ENCODE measurements at regions not wholly inside any gene's neighbourhood (a gene's known extent, or its start where the extent isn't known, plus 50 kb on each side); places are given as distances from the start of the nearest gene placed in this dataset.
"Not testable (repeated sequence)": the region's sequence is repeated elsewhere in the genome, so short reads cannot be mapped to it uniquely, and the experiment has no call there.

DNA sequence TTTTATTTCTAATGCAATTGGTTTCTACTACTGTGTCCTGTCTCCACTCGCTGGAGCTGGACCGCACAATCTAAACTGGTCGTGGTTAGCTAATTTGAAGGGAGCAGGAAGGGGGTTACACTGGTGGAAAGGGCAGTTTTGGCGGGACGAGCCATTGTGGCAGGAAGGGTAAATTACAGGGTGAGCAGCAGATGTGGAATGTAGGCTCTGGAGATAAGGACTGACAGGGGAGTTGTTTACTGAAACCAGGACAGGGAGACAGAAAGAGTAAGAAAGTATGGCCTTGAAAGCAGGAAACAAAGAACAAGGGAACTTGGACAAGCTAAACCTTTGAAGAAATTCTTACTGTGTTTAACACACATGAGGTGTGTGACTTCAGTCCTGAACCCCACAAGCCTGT lies 147.8 kb downstream of the ATXN7L3B start:
- DNase-seq (ENCODE audit: low spot score), result no peak

DNA sequence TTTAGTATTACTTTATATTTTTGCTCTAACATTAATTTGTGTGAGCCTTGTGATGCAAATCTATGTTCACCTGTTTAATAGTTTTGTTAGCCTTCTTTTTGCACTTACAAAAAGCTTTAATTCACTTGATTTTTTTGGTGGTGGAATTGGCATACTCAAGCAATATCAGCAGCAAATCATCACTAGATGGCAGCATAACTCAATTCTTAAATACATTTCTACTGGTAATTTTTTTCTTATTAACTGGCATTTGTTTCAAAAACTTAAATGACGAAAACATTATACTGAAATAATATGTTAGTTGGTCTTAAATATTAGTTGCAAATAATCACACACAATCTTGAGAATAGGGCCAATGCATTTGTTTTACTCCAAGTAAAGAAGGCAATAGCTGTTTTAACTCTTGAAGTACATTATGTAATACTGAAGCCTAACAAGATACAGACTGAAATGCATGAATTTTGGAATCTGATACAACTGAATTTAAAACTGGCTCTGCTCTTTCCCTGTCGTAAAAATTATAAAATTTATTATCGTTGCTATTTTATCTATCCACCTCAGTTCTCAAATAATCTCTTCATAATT lies 151.5 kb downstream of the ATXN7L3B start:
- peak; percentile 14 for DNase-seq (ENCODE audit: low spot score)

DNA sequence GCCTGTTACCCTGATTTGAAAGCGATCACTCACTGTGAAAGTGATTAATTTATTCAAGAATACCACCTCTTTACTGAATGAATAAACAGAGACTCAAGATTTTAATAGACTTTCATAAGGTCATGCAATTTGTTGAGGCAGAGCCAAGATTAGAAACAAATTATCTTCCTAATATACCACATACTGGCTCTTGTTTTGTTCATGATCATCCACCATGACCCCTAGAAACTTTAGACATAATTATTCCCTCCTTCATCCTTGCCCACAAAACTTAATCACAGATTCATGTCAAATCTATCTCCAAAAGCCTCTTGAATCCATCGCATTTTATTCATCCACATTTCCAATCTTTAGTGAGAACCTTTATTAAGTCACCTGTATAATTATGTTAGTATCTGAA lies 152.3 kb downstream of the ATXN7L3B start:
- no peak for DNase-seq (ENCODE audit: low spot score)

DNA sequence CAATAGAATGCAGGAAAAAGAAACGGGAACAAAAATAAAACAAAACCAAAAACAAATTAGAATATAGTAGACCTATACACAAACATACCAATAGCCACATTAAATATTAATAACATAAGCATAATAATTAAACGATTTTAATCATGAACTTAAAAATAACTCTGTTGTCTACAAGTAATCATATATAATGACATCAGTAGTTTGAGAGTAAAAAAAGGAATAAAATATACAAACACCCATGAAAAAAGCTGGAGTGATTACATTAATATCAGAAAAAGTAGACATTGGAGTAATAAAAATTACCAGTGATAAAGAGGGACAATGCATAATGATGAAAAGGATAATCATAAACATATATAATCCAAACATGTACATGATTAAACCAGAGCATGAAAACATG lies 181.8 kb downstream of the ATXN7L3B start:
- DNase-seq (ENCODE audit: low spot score), result no peak

DNA sequence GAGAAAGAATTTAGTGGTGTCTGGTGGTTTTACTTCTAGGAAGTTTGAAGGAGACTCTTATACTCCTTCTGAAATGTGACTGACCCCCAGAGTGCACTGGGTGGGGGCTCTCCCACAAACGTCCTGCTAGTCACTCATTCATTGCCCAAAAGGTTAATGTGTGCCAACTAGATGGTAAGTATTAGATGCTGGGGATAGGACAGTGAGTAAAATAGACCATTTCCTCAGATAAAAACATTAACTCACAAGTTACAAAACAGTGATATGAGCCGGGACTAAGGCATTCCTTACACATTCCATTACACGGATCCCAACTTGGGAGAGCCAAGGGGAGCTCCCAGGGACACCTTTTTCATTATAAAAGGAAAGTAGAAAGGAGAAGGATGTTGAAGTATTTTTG lies 185.1 kb downstream of the ATXN7L3B start:
- no peak for DNase-seq (ENCODE audit: low spot score)

DNA sequence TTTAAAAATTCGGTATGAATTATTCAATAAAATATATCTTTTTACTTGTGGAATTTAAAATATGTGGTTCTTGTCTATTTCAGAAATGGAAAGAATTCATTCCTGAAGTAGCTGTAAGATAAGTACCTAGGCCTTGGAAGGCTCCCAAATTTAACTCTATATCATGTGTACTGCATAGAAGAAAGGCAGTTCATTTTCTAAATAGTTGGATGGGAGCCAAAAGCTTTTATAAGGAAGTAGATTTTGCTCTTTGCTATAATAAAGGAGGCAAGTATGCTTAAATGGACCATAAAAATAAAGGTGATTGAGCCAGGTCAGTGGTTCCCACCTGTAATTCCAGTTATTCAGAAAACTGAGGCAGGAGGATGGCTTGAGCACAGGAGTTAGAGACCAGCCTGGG lies 187.5 kb downstream of the ATXN7L3B start:
- DNase-seq (ENCODE audit: low spot score), result no peak

DNA sequence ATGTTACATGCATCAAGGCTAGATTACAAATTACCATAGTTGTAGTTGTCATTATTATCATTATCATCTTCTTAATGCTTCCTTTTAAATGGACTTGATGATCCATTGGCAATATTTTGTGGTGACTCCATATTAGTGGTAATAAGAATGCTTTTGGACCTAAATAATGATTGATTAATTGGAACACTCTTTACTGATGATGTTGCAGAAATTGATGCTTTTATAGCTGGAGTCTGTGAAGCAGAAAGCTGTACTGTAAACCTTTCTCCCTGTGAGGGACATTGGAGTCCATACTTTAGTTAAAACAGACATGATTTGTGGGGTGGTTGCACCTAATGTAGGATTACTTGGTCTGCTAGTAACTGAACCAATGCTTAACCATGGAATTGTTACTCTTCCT lies 190.4 kb downstream of the ATXN7L3B start:
- no peak for DNase-seq (ENCODE audit: low spot score)

DNA sequence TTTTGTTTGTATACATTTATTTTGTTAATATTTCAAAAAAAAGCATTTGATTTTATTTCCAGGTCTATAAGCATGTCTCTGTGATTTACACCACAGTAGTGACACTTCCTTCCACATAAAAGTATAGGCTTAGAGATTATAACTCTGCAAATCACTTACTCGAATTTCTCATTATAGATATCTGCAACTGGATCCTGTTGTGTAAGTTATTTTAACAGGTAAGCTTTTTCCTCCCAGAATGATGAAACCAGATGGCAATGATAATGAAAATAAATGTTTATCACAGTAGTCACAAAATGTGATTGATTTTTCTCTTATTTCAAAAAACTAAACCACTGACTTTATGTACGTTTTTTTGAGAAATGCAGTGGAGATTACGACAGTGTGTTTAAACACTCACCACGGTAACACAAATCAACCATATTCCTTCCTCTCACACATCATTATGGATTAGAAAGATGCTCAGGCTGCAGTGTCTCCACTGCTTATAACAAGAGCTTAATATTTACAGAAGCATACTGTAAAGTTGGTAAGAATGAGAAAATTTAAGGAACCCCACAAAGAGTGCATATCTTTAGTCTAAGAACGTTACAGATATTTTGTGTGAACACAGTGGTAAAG lies 194.6 kb downstream of the ATXN7L3B start:
- DNase-seq (ENCODE audit: low spot score), result no peak

DNA sequence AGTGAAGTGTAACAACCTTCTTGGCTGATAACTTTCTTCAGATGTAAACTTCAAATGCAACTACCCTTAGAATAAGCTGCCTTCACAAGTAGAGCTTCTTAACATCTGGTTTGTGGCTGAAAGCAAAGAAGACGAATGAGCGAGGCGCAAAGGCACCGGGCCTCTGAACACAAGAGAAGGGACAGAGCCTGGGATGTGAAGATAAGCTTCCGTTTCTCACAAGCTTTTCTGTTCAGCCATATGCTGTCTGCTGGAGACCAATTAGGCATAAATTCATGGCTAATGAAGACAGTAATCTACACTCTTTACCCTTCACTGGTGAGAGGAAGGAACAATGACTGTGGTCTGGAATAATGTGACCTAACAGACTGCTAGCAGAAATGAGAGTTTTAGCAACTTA lies 195.2 kb downstream of the ATXN7L3B start:
- DNase-seq (ENCODE audit: low spot score), result no peak

DNA sequence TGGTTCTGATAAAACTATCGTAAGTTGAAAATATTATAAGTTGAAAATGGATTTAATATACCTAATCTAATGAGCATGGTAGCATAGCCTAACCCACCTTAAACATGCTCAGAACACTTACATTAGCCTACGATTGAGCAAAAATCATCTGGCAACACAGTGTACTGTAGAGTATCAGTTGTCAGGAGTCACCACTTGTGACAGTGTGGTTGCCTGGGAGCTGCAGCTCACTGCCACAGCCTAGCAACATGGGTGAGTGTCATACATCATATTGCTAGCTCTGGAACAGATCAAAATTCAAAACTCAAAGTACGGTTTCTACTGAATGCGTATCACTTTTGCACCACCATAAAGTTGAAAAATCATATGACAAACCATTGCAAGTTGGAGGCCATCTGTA lies 203.5 kb downstream of the ATXN7L3B start:
- DNase-seq (ENCODE audit: low spot score), result no peak

DNA sequence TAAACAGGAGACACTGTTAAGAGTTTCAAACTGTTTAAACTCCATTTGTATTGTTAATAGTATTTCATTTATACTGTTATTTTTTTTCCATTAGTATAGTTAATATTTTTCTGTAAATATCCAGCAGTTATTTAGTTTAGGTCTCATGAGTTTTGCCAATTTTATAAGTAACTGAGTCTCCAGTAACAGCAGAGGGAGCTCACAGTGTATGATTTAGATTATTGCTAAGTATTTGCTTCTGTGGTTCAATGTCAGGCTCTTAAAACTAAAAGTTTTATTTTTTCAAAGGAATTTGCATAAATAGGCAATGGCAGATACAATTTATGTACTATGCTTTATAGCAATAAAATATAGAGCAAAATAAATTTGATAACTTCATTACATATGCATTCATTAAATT lies 209.7 kb downstream of the ATXN7L3B start:
- no peak for DNase-seq (ENCODE audit: low spot score)

DNA sequence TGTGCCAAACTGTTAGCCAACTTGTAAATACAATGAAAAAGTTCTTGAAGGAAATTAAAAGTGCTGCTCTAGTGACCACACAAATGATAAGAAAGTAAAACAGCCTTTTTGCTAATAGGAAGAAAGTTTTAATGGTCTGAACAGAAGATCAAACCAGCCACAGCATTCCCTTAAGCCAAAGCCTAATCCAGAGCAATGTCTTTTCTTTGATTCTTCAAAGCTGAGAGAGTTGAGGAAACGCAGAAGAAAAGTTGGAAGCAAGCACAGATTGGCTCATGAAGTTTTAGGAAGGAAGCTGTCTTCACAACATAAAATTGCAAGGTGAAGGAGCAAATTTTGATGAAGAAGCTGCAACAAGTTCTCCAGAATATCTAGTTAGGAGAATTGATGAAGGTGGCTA lies 213.8 kb downstream of the ATXN7L3B start:
- DNase-seq (ENCODE audit: low spot score), result no peak

DNA sequence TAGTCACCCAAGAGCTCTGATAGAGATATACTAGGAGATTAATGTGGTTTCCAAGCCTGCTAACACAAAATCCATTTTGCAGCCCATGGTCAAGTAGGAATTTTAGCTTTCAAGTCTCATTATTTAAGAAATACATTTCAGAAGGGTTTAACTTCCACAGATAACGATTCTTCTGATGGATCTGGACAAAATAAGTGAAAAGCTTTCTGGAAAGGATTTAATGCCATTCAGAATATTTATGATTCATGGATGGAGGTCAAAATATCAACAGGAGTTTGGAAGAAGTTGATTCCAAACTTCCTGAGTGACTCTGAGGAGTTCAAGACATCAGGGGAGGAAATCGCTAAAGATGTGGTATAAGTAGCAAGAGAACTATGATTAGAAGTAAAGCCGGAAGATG lies 214.6 kb downstream of the ATXN7L3B start:
- no peak for DNase-seq (ENCODE audit: low spot score)

DNA sequence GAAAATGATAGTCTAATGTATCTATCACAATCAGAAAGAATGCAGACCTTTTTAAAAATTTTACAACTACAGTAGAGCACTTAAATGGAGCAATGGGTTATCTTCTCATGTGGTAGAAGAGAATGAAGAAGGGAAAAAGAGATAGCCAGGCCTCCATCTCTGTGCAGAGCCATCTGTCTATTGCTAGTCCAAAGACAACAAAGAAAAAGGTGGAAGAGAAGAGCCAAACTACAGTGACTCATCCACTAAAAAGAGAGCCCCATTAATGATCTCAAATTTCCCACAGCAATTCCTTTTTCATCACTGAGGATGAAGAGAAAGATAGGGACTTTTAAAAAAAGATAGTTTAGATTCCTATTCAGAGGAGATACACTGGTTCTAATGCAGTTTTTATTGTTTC lies 232.9 kb downstream of the ATXN7L3B start:
- DNase-seq (ENCODE audit: low spot score), result no peak

DNA sequence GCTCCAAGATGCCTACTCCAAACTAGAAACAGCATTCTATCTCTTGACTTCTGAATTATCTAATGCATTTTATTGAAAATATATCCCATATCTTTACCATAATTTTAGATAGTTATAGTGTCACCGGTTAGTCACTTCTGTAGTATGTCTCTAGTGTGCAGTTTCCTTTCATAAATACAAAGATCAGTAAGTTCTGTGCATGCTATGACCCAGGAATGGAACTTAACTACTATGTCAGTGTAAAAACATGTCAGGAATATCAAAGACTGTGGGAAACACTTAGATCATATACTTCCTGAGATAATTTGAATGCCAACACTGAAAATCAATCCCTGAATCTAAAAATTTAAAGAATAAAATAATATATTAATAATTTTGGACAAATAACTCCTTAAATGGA lies 237.6 kb downstream of the ATXN7L3B start:
- no peak for DNase-seq (ENCODE audit: low spot score)

DNA sequence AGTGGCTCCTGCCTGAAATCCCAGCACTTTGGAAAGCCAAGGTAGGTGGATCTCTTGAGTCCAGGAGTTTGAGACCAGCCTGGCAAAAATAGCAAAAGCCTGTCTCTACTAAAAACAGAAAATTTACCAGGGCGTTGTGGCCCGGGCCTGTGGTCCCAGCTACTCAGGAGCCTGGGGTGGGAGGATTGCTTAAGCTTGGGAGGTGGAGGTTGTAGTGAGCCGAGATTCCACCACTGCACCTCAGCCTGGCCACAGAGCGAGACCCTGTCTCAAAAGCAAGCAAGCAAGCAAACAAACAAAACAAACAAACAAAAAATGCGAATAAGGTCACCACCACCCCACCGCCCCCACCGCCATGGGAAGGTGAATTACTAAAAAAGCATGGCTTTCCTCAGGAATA lies 238.7 kb downstream of the ATXN7L3B start:
- DNase-seq (ENCODE audit: low spot score), result no peak

DNA sequence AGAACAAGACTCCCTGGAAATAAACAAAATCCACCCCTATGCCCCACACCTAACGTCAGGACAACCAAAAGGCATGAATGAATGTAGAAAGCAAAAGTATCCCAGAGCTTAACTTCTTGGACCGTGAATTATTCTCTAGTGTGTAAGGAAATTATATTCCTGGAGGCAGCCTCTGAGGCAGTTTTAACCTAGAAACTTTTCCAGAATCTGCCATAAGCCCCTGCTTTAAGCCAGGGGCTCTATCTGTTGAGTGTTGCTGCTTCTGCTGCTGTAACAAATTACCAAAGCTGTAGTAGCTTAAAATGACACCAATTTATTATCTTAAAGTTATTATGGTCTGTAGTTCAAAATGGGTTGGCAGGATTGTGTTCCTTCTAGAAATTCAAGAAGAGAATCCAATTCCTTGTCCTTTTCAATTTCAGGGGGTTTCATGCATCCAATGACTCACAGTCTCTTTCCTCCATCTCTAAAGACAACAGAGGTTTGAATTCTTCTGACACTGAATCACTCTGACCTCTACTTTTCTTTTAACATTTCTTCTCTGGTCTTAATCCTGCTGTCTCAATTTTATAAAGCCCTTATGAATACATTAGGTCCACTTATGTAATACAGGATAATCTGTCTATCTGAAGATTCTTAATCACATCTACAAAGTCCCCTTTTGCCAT lies 242.7 kb downstream of the ATXN7L3B start:
- no peak for DNase-seq (ENCODE audit: low spot score)

DNA sequence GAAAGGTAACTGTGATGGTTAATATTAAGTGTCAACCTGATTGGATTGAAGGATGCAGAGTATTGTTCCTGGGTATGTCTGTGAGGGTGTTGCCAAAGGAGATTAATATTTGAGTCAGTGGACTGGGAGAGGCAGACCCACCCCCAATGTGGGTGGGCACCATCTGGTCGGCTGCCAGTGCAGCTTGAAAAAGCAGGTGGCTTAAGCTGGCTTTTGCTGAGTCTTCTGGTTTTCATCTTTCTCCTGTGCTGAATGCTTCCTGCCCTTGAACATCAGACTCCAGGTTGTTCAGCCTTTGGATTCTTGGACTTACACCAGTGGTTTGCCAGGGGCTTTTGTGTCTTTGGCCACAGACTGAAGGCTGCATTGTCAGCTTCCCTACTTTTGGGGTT lies 243.2 kb downstream of the ATXN7L3B start:
- not testable (repeated sequence) for DNase-seq (ENCODE audit: low spot score)

DNA sequence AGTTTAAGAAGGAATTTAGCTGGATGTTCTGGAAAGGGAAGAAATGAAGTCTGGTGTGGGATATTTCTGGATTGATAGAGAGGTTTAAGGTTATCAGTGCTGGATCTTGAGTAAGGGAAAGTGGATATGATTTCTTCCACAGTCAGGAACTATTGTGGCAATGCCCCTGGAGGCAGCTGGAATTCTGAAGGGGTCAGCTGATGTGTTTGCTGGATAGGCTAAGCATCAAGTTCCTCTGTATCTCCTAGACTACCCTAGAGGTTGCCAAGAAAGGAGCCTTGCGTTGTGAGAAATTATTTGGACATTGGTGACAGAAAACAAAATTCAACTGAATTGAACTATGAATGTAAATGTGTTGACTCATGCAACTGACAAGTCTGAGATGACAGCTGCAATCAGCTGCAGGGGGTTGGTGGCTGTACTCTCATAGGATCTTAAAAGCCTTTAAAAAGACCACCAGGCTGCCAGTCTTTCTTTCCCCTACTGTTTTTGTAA lies 244.4 kb downstream of the ATXN7L3B start:
- DNase-seq (ENCODE audit: low spot score), result no peak

DNA sequence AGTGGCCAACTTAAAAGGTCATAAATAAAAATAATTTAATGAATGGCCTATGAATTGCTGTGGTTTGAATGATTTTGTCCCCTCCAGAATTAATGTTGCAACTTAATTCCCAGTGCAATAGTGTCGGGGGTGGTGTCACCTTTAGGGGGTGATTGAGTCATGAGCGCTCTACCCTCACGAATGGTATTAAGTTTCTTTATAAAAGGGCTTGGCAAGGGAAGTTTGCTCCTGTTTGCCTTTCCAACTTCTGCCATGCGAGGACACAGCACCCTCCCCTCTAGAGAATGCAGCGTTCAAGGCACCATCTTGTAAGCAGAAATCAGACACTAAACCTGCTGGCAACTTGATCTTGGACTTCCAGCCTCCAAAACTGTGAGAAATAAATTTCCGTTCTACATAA lies 253.3 kb downstream of the ATXN7L3B start:
- DNase-seq (ENCODE audit: low spot score), result no peak

DNA sequence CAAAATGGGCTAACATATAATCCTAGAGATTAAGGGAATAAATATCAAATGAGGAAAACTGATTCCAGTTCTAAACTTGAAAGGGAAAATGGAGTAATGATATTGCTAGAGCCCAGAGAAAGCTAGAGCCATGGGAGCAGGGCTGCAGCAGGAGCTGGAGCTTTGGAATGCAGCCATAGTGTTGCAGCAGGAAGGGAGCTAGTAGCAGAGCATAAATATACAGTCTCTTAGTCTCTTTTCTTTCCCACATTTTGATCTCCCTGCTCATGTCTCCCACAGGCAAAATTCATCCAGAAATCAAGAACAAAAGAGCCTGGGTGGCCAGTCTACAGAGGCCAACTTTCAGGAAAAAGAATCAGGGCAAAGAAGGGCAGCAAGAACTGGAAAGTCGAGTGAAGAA lies 253.7 kb downstream of the ATXN7L3B start:
- DNase-seq (ENCODE audit: low spot score), result no peak

DNA sequence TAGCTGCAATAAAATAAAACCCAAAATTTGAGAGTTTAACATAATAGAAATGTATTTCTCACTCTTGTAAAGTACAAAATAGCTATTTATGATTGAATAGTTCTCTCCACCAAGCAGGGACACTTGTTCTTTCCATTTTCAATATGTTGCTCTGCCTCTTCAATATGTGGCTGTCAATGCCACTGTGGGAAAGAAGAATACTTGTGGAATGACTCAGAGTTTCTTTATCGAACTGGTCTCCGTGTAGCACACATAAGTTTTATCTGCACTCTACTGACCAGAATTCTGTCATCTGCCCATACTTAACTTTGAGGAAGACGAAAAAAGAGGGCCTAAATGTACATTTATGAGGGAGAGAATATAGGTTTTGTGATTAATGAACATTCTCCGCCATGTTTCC lies 256.9 kb downstream of the ATXN7L3B start:
- DNase-seq (ENCODE audit: low spot score), result no peak

DNA sequence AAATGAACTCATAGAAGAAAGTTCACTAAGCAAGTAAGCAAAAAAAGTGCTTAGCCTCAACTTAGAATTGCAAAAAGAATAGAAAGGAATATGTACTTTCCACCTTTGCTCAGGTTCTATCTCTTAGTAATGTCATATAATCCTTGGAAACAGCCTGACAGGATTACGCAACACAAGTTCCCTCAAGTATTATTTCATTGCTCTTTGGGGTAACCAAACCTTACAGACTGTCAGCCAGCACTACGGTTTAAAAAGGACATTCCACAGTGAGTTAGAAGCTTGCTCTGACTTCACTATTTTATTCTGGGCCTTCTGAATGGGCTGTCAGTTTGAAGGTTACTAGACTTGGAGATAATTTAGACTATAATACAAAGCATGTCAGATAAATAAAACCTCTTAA lies 264.0 kb downstream of the ATXN7L3B start:
- no peak for DNase-seq (ENCODE audit: low spot score)
